Activated CD4-positive, alpha-beta T cell treated with anti-CD3 and anti-CD28 coated beads, Interleukin-2, amount 50 U/mL, for 1 hour (primary cell): ENCODE measurements at regions not wholly inside any gene's neighbourhood (a gene's known extent, or its start where the extent isn't known, plus 50 kb on each side); places are given as distances from the start of the nearest gene placed in this dataset.

Experiments
- DNase-seq: peaks from one replicate; pipeline ENCODE4 v3.0.0-alpha.2; 2020

GRCh38 chr9:107620236-107620635, 130.7 kb upstream of the KLF4 start:
- DNase-seq, result no peak

GRCh38 chr9:107615321-107615720, 125.8 kb upstream of the KLF4 start:
- DNase-seq, result no peak

- DNase-seq, result no peak
Observed at GRCh38 chr9:107614765-107615164, 125.2 kb upstream of the KLF4 start.

- DNase-seq, result no peak
Observed at GRCh38 chr9:107613321-107613720, 123.8 kb upstream of the KLF4 start.

- no peak for DNase-seq
Observed at GRCh38 chr9:107612136-107612535, 122.6 kb upstream of the KLF4 start.

GRCh38 chr9:107609547-107609946, 120.0 kb upstream of the KLF4 start:
- DNase-seq, result no peak

GRCh38 chr9:107606149-107606790, 116.7 kb upstream of the KLF4 start:
- DNase-seq, result no peak

- no peak for DNase-seq
Observed at GRCh38 chr9:107605041-107605440, 115.5 kb upstream of the KLF4 start.

- DNase-seq, result no peak
Observed at GRCh38 chr9:107603281-107603680, 113.7 kb upstream of the KLF4 start.

- DNase-seq, result no peak
Observed at GRCh38 chr9:107600060-107600573, 110.5 kb upstream of the KLF4 start.

- no peak for DNase-seq
Observed at GRCh38 chr9:107597743-107598217, 108.2 kb upstream of the KLF4 start.

GRCh38 chr9:107594908-107595530, 105.5 kb upstream of the KLF4 start:
- DNase-seq, result no peak

- DNase-seq, result no peak
Observed at GRCh38 chr9:107593224-107593870, 103.8 kb upstream of the KLF4 start.

GRCh38 chr9:107592424-107592823, 102.9 kb upstream of the KLF4 start:
- DNase-seq, result no peak

- no peak for DNase-seq
Observed at GRCh38 chr9:107591781-107592180, 102.2 kb upstream of the KLF4 start.

- no peak for DNase-seq
Observed at GRCh38 chr9:107588393-107588792, 98.8 kb upstream of the KLF4 start.

GRCh38 chr9:107587191-107587963, 97.8 kb upstream of the KLF4 start:
- no peak for DNase-seq

- no peak for DNase-seq
Observed at GRCh38 chr9:107586493-107586892, 96.9 kb upstream of the KLF4 start.

GRCh38 chr9:107585465-107585864, 95.9 kb upstream of the KLF4 start:
- no peak for DNase-seq

GRCh38 chr9:107584944-107585343, 95.4 kb upstream of the KLF4 start:
- DNase-seq, result no peak

- no peak for DNase-seq
Observed at GRCh38 chr9:107584186-107584585, 94.6 kb upstream of the KLF4 start.

- DNase-seq, result no peak
Observed at GRCh38 chr9:107577140-107577776, 87.7 kb upstream of the KLF4 start.

- no peak for DNase-seq
Observed at GRCh38 chr9:107571148-107571547, 81.6 kb upstream of the KLF4 start.
